WTC11 (cell line): ENCODE measurements at regions not wholly inside any gene's neighbourhood (a gene's known extent, or its start where the extent isn't known, plus 50 kb on each side); places are given as distances from the start of the nearest gene placed in this dataset.

Experiments
- IRF2 ChIP-seq: sonication (generic); formaldehyde crosslinking; IDR thresholded peaks from 2 replicates; pipeline ENCODE4 v1.8.0; 2022; ENCODE audit warnings: low read depth, missing genetic modification reagents, borderline replicate concordance
- TF ChIP-seq, protein P1 (sequence below): fragments of 200-600 bp; IDR thresholded peaks from 2 replicates; pipeline ENCODE4 v1.8.0; 2022; ENCODE audit warnings: antibody characterized with exemption

DNA sequence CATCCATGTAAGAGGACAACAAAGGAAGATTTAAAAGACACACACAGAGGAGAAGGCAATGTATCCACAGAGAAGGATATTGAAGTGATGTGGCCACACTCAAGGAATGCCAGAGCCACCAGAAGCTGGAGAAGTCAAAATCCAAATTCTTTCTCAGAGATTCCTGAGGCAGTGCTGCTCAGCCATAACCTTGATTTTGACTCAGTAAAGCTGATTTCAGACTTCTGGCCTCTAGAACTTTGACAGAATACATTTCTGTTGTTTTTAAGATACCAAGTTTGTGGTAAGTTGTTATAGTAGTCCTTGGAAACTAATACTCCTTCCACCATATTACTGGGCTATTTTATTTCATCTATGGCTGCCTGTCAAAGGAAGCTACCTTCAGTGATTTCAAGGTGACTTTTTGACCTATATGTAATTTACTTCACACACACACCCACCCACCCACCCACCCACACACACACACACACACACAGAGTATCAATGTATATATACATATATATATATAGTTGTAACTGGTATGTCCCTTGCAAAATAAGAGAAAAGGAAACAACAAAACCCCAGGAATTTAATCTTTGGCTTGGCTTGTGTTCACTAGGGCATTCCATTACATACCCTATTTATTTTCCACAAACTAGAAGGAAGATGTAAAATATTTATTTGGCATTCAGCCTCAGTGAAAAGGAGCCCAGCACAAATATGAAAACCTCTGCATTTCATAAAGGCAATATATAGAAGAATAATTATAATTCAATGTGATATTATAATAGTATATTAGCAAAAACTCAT is 142.1 kb upstream of the PTGFR start:
- TF ChIP-seq, protein P1, sequence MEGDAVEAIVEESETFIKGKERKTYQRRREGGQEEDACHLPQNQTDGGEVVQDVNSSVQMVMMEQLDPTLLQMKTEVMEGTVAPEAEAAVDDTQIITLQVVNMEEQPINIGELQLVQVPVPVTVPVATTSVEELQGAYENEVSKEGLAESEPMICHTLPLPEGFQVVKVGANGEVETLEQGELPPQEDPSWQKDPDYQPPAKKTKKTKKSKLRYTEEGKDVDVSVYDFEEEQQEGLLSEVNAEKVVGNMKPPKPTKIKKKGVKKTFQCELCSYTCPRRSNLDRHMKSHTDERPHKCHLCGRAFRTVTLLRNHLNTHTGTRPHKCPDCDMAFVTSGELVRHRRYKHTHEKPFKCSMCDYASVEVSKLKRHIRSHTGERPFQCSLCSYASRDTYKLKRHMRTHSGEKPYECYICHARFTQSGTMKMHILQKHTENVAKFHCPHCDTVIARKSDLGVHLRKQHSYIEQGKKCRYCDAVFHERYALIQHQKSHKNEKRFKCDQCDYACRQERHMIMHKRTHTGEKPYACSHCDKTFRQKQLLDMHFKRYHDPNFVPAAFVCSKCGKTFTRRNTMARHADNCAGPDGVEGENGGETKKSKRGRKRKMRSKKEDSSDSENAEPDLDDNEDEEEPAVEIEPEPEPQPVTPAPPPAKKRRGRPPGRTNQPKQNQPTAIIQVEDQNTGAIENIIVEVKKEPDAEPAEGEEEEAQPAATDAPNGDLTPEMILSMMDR = no peak
- no peak for TF ChIP-seq IRF2 (CRISPR knock-in tag)
